ENCODE measurements at regions not wholly inside any gene's neighbourhood (a gene's known extent, or its start where the extent isn't known, plus 50 kb on each side); places are given as distances from the start of the nearest gene placed in this dataset.
A peak's percentile ranks its signal among the peaks of the same experiment; 100 is the strongest.
"Not testable (repeated sequence)": the region's sequence is repeated elsewhere in the genome, so short reads cannot be mapped to it uniquely, and the experiment has no call there.

DNA sequence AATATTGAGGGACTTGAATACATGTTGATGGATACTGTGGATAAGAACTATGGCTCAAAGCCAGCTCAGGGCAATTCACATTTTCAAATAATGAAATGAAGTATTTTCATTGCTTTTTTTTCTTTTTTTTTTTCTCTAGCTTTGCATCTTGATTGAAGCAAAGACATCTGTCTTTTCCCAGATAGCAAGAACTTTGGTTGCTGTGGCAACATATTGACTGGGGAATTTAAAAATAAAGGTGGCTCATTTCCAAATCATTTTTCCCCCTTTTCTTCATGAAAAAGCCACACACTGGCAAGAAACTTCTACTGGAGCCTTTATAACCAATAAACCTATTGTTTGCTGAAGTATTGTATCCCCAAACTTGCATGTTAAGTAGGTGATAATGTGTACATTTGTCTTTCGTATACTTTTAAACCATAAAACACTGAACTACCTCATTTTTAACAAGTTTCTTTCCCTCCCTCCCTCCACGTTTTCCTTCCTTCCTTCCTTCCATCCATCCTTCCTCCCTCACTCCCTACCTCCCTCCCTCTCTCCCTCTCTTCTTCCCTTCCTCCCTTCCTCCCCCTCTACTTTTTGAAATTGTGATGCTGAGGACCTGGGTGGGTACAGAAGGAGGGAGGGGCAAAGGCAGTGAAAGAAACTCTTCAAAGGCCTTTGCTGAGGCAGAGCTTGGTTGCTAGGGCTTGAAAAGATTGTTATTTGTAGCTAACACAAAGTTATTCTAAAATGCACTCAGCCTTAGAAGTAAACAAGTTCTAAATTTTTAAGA, 343.5 kb upstream of the SPRY2 start:
- H3K27me3 ChIP-seq (ENCODE audit: insufficient read depth, low read length) = no peaks in the 10 kb centered on the region
- H3K27ac ChIP-seq (ENCODE audit: low read depth, low read length) = no peak overlapping the region
- no peaks in the 10 kb centered on the region for H3K4me1 ChIP-seq (ENCODE audit: control insufficient read depth, insufficient read depth, low read length, unreplicated experiment)
- H2AFZ ChIP-seq (ENCODE audit: low read length, unreplicated experiment) = no peak overlapping the region
- H3K4me3 ChIP-seq (ENCODE audit: low read depth, low read length) = no peak overlapping the region
- no peaks in the 10 kb centered on the region for H3K36me3 ChIP-seq (ENCODE audit: insufficient read depth, low read length)
- no peaks in the 10 kb centered on the region for H3K79me2 ChIP-seq (ENCODE audit: control insufficient read depth, insufficient read depth, low read length, unreplicated experiment)

DNA sequence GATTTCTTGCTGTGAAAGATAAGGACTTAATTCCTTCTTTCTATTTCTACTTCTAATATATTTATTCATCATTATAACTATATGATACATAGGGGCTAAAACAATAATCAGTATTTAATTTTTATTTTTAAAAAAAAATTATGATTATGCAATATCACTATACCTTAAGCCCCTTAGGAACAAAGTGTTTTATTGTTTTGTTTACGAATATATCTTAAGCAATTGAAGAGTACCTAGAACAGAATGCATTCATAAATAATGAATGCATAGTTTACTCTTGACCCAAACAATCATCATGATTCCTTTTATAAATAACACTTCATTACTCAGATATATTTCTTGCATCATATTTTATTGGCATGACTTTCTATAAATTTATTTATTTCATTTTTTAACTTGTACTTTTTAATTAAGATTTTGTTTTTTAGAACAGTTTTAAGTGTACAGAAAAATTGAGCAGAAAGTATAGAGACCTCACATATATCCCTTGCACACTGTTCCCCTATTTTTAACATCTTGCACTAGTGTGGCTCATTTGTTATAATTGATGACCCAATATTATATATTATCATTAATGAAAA, 339.9 kb upstream of the SPRY2 start:
- H3K4me3 ChIP-seq (ENCODE audit: low read depth, low read length) = no peak overlapping the region
- H3K27me3 ChIP-seq (ENCODE audit: insufficient read depth, low read length) = no peaks in the 10 kb centered on the region
- no peaks in the 10 kb centered on the region for H3K4me1 ChIP-seq (ENCODE audit: control insufficient read depth, insufficient read depth, low read length, unreplicated experiment)
- H3K27ac ChIP-seq (ENCODE audit: low read depth, low read length) = no peak overlapping the region
- H3K79me2 ChIP-seq (ENCODE audit: control insufficient read depth, insufficient read depth, low read length, unreplicated experiment) = no peaks in the 10 kb centered on the region
- H3K36me3 ChIP-seq (ENCODE audit: insufficient read depth, low read length) = no peaks in the 10 kb centered on the region
- no peak overlapping the region for H2AFZ ChIP-seq (ENCODE audit: low read length, unreplicated experiment)

DNA sequence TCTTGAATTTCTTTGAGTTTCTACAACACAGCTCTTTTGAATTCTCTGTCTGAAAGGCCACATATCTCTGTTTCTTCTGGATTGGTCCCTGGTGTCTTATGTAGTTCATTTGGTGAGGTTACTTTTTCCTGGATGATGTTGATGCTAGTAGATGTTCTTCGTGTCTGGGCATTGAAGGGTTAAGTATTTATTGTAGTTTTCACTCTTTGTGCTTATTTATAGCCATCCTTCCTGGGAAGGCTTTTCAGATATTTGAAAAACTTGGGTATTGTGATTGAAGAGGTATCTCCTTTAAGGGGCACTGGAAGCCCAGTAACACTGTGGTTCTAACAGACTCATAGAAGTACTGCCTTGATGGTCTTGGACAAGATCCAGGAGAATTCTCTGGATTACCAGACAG, 338.5 kb upstream of the SPRY2 start:
- Histone ChIP-seq H3K27ac (ENCODE audit: low read depth, low read length) (no peak overlapping the region), H3K36me3 (ENCODE audit: insufficient read depth, low read length) (no peaks in the 10 kb centered on the region), H3K4me1 (ENCODE audit: control insufficient read depth, insufficient read depth, low read length, unreplicated experiment) (no peaks in the 10 kb centered on the region), H2AFZ (ENCODE audit: low read length, unreplicated experiment) (no peak overlapping the region), H3K4me3 (ENCODE audit: low read depth, low read length) (no peak overlapping the region), H3K79me2 (ENCODE audit: control insufficient read depth, insufficient read depth, low read length, unreplicated experiment) (no peaks in the 10 kb centered on the region), H3K27me3 (ENCODE audit: insufficient read depth, low read length) (no peaks in the 10 kb centered on the region)

DNA sequence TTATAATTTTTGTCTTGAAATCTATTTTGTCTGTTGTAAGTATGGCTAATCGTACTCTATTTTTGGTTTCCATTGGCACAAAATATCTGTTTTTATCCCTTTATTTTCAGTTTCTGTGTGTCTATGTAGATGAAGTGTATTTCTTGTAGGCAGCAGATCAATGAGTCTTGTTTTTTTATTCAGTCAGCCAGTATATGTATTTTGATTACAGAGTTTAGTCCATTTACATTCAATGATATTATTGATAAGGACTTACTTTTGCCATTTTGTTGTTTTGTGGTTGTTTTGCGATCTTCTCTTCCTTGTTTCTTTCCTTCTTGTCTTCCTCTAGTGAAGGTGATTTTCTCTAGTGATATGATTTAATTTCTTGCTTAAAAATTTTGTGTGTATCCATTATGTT, 336.3 kb upstream of the SPRY2 start:
- Histone ChIP-seq H3K4me3 (ENCODE audit: low read depth, low read length) (no peak overlapping the region), H2AFZ (ENCODE audit: low read length, unreplicated experiment) (no peak overlapping the region), H3K27ac (ENCODE audit: low read depth, low read length) (no peak overlapping the region), H3K4me1 (ENCODE audit: control insufficient read depth, insufficient read depth, low read length, unreplicated experiment) (no peaks in the 10 kb centered on the region), H3K27me3 (ENCODE audit: insufficient read depth, low read length) (no peaks in the 10 kb centered on the region), H3K79me2 (ENCODE audit: control insufficient read depth, insufficient read depth, low read length, unreplicated experiment) (no peaks in the 10 kb centered on the region), H3K36me3 (ENCODE audit: insufficient read depth, low read length) (no peaks in the 10 kb centered on the region)

DNA sequence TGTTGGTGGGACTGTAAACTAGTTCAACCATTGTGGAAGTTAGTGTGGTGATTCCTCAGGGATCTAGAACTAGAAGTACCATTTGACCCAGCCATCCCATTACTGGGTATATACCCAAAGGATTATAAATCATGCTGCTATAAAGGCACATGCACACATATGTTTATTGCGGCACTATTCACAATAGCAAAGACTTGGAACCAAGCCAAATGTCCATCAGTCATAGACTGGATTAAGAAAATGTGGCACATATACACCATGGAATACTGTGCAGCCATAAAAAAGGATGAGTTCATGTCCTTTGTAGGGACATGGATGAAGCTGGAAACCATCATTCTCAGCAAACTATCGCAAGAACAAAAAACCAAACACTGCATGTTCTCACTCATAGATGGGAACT, 334.5 kb upstream of the SPRY2 start:
- H3K36me3 ChIP-seq (ENCODE audit: insufficient read depth, low read length); H3K79me2 ChIP-seq (ENCODE audit: control insufficient read depth, insufficient read depth, low read length, unreplicated experiment); H3K27me3 ChIP-seq (ENCODE audit: insufficient read depth, low read length); H3K27ac ChIP-seq (ENCODE audit: low read depth, low read length); H3K4me1 ChIP-seq (ENCODE audit: control insufficient read depth, insufficient read depth, low read length, unreplicated experiment); H3K4me3 ChIP-seq (ENCODE audit: low read depth, low read length); H2AFZ ChIP-seq (ENCODE audit: low read length, unreplicated experiment): not testable (repeated sequence)

DNA sequence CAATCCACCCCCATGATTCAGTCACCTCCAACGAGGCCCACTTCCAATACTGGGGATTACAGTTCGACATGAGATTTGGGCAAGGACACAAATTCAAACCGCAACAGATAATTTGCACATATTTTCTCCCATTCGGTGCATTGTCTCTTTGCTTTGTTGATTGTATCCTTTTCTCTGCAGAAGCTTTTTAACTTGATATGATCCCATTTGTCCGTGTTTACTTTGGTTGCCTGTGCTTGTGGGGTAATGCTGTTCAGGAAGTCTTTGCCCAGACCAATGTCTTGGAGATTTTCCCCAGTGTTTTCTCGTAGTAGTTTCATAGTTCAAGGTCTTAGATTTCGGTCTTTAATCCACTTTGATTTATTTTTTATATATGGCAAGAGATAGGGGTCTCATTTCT, 330.8 kb upstream of the SPRY2 start:
- Histone ChIP-seq H3K79me2 (ENCODE audit: control insufficient read depth, insufficient read depth, low read length, unreplicated experiment) (no peaks in the 10 kb centered on the region), H3K36me3 (ENCODE audit: insufficient read depth, low read length) (no peaks in the 10 kb centered on the region), H3K27ac (ENCODE audit: low read depth, low read length) (no peak overlapping the region), H2AFZ (ENCODE audit: low read length, unreplicated experiment) (no peak overlapping the region), H3K4me1 (ENCODE audit: control insufficient read depth, insufficient read depth, low read length, unreplicated experiment) (peaks cover 5% of the 10 kb centered on the region), H3K27me3 (ENCODE audit: insufficient read depth, low read length) (no peaks in the 10 kb centered on the region), H3K4me3 (ENCODE audit: low read depth, low read length) (no peak overlapping the region)

DNA sequence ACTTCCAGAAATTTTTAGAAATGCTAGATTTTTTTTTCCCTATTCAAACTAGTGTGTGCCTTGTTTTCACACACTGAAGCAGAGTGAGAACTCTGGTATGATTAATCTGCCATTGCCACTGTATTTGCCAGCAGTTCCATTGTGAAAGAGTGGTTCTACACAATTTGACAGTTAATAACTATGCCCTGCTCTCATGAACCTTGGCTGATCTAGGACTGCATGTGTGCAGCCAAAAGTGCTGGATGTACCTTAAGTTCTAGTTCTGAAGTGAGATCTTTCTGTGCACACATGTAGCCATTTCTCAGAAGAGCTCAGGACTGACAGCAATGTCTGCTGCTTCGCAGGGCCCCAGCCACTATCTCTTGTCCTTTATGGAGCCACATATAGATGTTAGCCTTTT, 328.2 kb upstream of the SPRY2 start:
- H3K4me1 ChIP-seq (ENCODE audit: control insufficient read depth, insufficient read depth, low read length, unreplicated experiment) = peaks cover 19% of the 10 kb centered on the region
- H3K4me3 ChIP-seq (ENCODE audit: low read depth, low read length) = no peak overlapping the region
- H3K27me3 ChIP-seq (ENCODE audit: insufficient read depth, low read length) = no peaks in the 10 kb centered on the region
- H2AFZ ChIP-seq (ENCODE audit: low read length, unreplicated experiment) = no peak overlapping the region
- no peak overlapping the region for H3K27ac ChIP-seq (ENCODE audit: low read depth, low read length)
- no peaks in the 10 kb centered on the region for H3K36me3 ChIP-seq (ENCODE audit: insufficient read depth, low read length)
- no peaks in the 10 kb centered on the region for H3K79me2 ChIP-seq (ENCODE audit: control insufficient read depth, insufficient read depth, low read length, unreplicated experiment)

DNA sequence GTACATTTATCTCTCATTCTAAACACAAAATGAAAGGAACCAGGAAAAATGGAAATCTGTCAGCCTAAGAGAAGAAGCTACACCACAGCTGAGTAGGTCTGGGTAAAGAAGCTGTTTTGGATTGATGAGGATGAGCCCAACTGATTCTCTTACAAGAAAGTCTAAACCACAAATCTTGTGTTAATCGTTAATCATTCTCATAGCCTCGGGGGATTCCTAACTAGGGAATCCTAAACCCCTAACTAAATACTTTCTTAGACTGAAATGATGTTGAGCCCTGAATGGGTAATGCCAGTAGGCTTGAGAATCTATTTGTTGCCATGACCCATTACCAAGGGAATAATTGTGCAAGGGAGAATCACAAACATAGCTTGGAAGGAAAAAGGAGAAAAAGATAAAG, 327.5 kb upstream of the SPRY2 start:
- Histone ChIP-seq H3K4me3 (ENCODE audit: low read depth, low read length) (no peak overlapping the region), H3K27me3 (ENCODE audit: insufficient read depth, low read length) (no peaks in the 10 kb centered on the region), H3K27ac (ENCODE audit: low read depth, low read length) (no peak overlapping the region), H3K4me1 (ENCODE audit: control insufficient read depth, insufficient read depth, low read length, unreplicated experiment) (peaks cover 19% of the 10 kb centered on the region), H3K36me3 (ENCODE audit: insufficient read depth, low read length) (no peaks in the 10 kb centered on the region), H2AFZ (ENCODE audit: low read length, unreplicated experiment) (no peak overlapping the region), H3K79me2 (ENCODE audit: control insufficient read depth, insufficient read depth, low read length, unreplicated experiment) (no peaks in the 10 kb centered on the region)

DNA sequence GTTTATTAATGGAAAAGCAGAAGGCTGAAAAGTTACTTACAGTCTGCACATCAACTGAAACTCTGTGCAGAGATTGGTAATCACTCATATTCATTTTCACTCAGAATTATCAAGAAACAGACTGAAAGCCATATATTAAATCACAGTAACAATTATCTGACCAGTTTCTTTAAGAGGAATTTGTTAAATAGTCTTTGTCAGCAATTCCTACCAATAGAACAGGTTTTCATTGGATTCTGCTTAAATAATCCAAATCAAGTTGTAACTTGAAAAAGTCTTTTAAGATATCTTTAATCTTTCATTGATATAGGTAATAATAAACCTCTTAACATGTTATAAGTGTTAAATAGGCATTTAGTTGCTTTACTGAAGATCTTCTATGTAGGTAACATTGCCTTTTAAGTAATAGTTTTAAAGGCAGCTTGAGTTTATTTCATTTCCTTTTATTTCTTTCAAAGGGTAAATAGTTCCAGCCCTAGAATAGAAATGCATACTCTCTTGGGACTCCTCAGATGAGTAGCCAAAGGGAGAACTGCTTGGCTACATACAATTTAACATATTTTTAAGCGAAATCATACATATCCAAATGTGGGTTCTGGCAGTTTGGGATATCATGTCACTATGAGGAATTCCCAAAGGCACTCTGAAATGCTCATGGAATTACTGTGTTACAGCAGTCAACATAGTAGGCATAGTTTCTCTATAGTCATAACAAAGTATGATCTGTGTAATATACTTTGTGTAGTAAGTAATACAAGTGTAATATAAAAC, 326.0 kb upstream of the SPRY2 start:
- no peak overlapping the region for H2AFZ ChIP-seq (ENCODE audit: low read length, unreplicated experiment)
- no peaks in the 10 kb centered on the region for H3K79me2 ChIP-seq (ENCODE audit: control insufficient read depth, insufficient read depth, low read length, unreplicated experiment)
- no peaks in the 10 kb centered on the region for H3K27me3 ChIP-seq (ENCODE audit: insufficient read depth, low read length)

DNA sequence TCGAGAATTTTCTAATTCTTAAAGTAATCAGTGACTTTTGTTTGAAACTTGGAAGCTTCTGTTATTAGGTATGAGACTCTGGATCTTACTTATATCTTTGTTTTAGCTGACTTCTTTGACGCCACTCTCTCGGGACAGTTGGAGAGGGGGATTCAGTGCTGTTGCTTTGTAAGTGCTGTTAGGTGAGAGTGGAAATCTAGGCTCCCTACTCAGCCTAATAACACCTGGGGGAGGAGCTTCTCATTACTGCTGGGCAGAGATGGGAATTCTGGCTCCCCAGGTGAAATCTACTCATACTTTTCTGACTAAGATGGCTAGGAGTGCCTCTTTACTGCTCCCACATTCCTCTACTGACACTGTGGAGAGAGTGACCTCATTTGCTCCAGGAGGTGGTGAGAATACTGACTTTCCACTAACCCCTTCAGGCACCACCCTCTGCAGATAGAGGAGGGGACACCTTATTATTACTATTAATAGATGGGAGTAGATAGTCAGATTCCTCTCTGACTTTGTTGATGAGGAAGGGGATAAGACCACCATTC, 324.9 kb upstream of the SPRY2 start:
- Histone ChIP-seq H3K4me1 (ENCODE audit: control insufficient read depth, insufficient read depth, low read length, unreplicated experiment) (peaks cover 19% of the 10 kb centered on the region), H3K27ac (ENCODE audit: low read depth, low read length) (no peak overlapping the region), H3K79me2 (ENCODE audit: control insufficient read depth, insufficient read depth, low read length, unreplicated experiment) (no peaks in the 10 kb centered on the region), H3K27me3 (ENCODE audit: insufficient read depth, low read length) (no peaks in the 10 kb centered on the region), H2AFZ (ENCODE audit: low read length, unreplicated experiment) (no peak overlapping the region), H3K36me3 (ENCODE audit: insufficient read depth, low read length) (no peaks in the 10 kb centered on the region), H3K4me3 (ENCODE audit: low read depth, low read length) (no peak overlapping the region)

More for the DNA sequence above, 326.0 kb upstream of the SPRY2 start:
- 0 out of 2 replicates have a peak overlapping the region, but pooled peaks have one; percentile 6 for H3K27ac ChIP-seq (ENCODE audit: low read depth, low read length)
- no peaks in the 10 kb centered on the region for H3K36me3 ChIP-seq (ENCODE audit: insufficient read depth, low read length)
- no peak overlapping the region for H3K4me3 ChIP-seq (ENCODE audit: low read depth, low read length)
- peaks cover 19% of the 10 kb centered on the region for H3K4me1 ChIP-seq (ENCODE audit: control insufficient read depth, insufficient read depth, low read length, unreplicated experiment)

Measured in ACC112 (cell line).